GM21619 (cell line): ENCODE measurements at regions not wholly inside any gene's neighbourhood (a gene's known extent, or its start where the extent isn't known, plus 50 kb on each side); places are given as distances from the start of the nearest gene placed in this dataset.
"Not testable (repeated sequence)": the region's sequence is repeated elsewhere in the genome, so short reads cannot be mapped to it uniquely, and the experiment has no call there.

Experiments used
- ATAC-seq: cut with Tn5 transposase; IDR thresholded peaks from one replicate; pipeline ENCODE4 v1.9.1; 2021; ENCODE audit not compliant: unreplicated experiment

GRCh38 chr2:145558617-145559350, 1038.9 kb upstream of the ZEB2 start:
- no peak for ATAC-seq

- no peak for ATAC-seq
Observed at GRCh38 chr2:145555360-145555759, 1035.4 kb upstream of the ZEB2 start.

- ATAC-seq, result no peak
Observed at GRCh38 chr2:145551686-145552085, 1031.8 kb upstream of the ZEB2 start.

GRCh38 chr2:145548479-145548878, 1028.6 kb upstream of the ZEB2 start:
- no peak for ATAC-seq

- ATAC-seq, result no peak
Observed at GRCh38 chr2:145547620-145548019, 1027.7 kb upstream of the ZEB2 start.

- no peak for ATAC-seq
Observed at GRCh38 chr2:145546091-145546490, 1026.2 kb upstream of the ZEB2 start.

- no peak for ATAC-seq
Observed at GRCh38 chr2:145543856-145544255, 1023.9 kb upstream of the ZEB2 start.

GRCh38 chr2:145543155-145543554, 1023.2 kb upstream of the ZEB2 start:
- ATAC-seq, result no peak

- no peak for ATAC-seq
Observed at GRCh38 chr2:145541028-145541427, 1021.1 kb upstream of the ZEB2 start.

GRCh38 chr2:145538661-145539350, 1018.9 kb upstream of the ZEB2 start:
- no peak for ATAC-seq

- no peak for ATAC-seq
Observed at GRCh38 chr2:145530653-145531052, 1010.7 kb upstream of the ZEB2 start.

GRCh38 chr2:145524836-145525235, 1004.9 kb upstream of the ZEB2 start:
- ATAC-seq, result no peak

GRCh38 chr2:145524303-145524702, 1004.4 kb upstream of the ZEB2 start:
- no peak for ATAC-seq

GRCh38 chr2:145519254-145519653, 999.3 kb upstream of the ZEB2 start:
- not testable (repeated sequence) for ATAC-seq

- no peak for ATAC-seq
Observed at GRCh38 chr2:145511946-145512345, 992.0 kb upstream of the ZEB2 start.

- ATAC-seq, result no peak
Observed at GRCh38 chr2:145503511-145503910, 983.6 kb upstream of the ZEB2 start.

- no peak for ATAC-seq
Observed at GRCh38 chr2:145501920-145502319, 982.0 kb upstream of the ZEB2 start.

GRCh38 chr2:145495590-145495989, 975.7 kb upstream of the ZEB2 start:
- no peak for ATAC-seq

GRCh38 chr2:145494441-145494840, 974.5 kb upstream of the ZEB2 start:
- ATAC-seq, result no peak

GRCh38 chr2:145488571-145488970, 968.7 kb upstream of the ZEB2 start:
- ATAC-seq, result no peak

- ATAC-seq, result no peak
Observed at GRCh38 chr2:145484448-145485097, 964.7 kb upstream of the ZEB2 start.

GRCh38 chr2:145483854-145484253, 963.9 kb upstream of the ZEB2 start:
- no peak for ATAC-seq
